H1 (cell line): ENCODE measurements at regions not wholly inside any gene's neighbourhood (a gene's known extent, or its start where the extent isn't known, plus 50 kb on each side); places are given as distances from the start of the nearest gene placed in this dataset.

Experiments used
- BACH1 ChIP-seq: IDR thresholded peaks from 2 replicates; pipeline ENCODE4 v1.6.1; 2012; ENCODE audit warnings: low read length, improper control_type of control experiment
- KDM1A ChIP-seq: fragments of 200-600, 300-600 bp; sonication (generic); IDR thresholded peaks from 2 replicates; pipeline ENCODE4 v1.7.1; 2016; ENCODE audit warnings: mild to moderate bottlenecking, low read length, borderline replicate concordance
- SP2 ChIP-seq: IDR thresholded peaks from 2 replicates; pipeline ENCODE4 v1.6.1; 2012; ENCODE audit warnings: mild to moderate bottlenecking, low read length, inconsistent platforms
- TAF1 ChIP-seq: IDR thresholded peaks from 2 replicates; pipeline ENCODE4 v1.6.1; 2011; ENCODE audit warnings: mild to moderate bottlenecking, low read depth, low read length
- TF ChIP-seq, protein P1 (sequence below), 3 experiments: IDR thresholded peaks; 1 replicate in 2 of 3; 2 replicates in 1 of 3; pipeline versions ENCODE4 v1.5.1 to v1.6.1; 2011; ENCODE audit warnings: low read length in 3 of 3, mild to moderate bottlenecking in 3 of 3, inconsistent platforms in 2 of 3, low read depth in 1 of 3, moderate library complexity in 1 of 3; ENCODE audit not compliant: insufficient read depth in 1 of 3; ENCODE audit errors: control extremely low read depth in 1 of 3
- TF ChIP-seq, protein P2 (sequence below): IDR thresholded peaks from 2 replicates; pipeline ENCODE4 v1.6.1; 2012; ENCODE audit warnings: inconsistent platforms

DNA sequence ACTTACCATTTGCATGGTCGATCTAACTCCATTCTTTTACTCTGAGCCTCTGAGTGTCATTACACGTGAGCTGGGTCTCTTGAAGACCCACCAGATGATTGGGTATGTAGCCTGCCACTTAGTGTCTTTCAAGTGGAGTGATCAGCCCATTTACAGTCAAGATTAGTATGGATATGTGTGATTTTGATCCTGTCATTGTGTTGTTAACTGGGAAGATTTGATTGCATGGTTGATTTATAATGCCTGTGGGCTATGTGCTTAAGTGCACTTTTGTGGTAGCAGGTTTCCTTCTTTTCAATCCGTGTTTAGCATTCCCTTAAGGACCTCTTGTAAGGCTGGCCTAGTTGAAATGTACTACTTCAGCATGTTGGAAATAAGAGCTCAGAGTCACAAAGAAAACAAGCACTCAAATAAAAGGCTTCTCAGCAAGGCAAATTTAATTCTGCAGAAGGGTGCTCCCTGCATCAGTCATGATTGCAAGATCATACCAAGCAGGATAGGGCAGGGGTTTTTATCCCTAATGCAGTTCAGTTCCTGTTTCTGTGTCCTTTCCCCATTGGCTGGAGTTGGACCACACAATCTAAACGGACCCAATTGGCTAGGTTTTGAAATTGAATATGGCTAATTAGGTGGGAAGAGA is 230.7 kb upstream of the SYT4 start:
- no peak for TF ChIP-seq KDM1A
- TF ChIP-seq, protein P1, sequence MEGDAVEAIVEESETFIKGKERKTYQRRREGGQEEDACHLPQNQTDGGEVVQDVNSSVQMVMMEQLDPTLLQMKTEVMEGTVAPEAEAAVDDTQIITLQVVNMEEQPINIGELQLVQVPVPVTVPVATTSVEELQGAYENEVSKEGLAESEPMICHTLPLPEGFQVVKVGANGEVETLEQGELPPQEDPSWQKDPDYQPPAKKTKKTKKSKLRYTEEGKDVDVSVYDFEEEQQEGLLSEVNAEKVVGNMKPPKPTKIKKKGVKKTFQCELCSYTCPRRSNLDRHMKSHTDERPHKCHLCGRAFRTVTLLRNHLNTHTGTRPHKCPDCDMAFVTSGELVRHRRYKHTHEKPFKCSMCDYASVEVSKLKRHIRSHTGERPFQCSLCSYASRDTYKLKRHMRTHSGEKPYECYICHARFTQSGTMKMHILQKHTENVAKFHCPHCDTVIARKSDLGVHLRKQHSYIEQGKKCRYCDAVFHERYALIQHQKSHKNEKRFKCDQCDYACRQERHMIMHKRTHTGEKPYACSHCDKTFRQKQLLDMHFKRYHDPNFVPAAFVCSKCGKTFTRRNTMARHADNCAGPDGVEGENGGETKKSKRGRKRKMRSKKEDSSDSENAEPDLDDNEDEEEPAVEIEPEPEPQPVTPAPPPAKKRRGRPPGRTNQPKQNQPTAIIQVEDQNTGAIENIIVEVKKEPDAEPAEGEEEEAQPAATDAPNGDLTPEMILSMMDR (IDR thresholded peaks at IDR 0.05; ENCODE audit: control extremely low read depth in 1 of 3, insufficient read depth in 1 of 3, low read depth in 1 of 3, low read length in 3 of 3): no peak
- TF ChIP-seq, protein P2, sequence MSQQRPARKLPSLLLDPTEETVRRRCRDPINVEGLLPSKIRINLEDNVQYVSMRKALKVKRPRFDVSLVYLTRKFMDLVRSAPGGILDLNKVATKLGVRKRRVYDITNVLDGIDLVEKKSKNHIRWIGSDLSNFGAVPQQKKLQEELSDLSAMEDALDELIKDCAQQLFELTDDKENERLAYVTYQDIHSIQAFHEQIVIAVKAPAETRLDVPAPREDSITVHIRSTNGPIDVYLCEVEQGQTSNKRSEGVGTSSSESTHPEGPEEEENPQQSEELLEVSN: no peak
- TF ChIP-seq BACH1: no peak
- no peak for TF ChIP-seq SP2
- no peak for TF ChIP-seq TAF1
